ENCODE measurements at regions not wholly inside any gene's neighbourhood (a gene's known extent, or its start where the extent isn't known, plus 50 kb on each side); places are given as distances from the start of the nearest gene placed in this dataset.

DNA sequence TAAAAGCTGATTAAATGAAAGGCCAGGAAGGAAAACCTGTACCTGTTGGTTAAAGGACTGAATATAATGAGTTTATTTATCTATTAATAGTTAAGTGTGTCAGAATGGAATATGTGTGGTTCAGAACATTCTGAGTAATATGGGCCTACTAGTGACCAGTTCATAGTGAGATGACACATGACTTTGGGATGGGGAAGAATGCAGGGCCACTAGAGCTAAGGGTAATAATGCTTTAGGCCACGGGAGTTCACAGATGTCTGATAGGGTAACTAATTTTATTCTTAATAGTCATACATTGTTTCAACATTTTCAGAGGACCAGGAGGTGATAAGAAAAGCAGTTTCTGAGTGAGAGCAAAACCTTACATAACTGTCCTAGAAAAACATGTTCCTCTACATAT, 247.8 kb upstream of the OR4E1 start:
- TF ChIP-seq RAD21 (IDR thresholded peaks at IDR 0.05; ENCODE audit: low read length) (no peak), CTCF (conservative IDR thresholded peaks at IDR 0.05; ENCODE audit: low read depth, low read length) (no peak), ELK1 (IDR thresholded peaks at IDR 0.05; ENCODE audit: borderline replicate concordance, low read depth, low read length) (no peak), RFX5 (IDR thresholded peaks at IDR 0.05; ENCODE audit: low read depth, low read length) (no peak), POLR2A (IDR thresholded peaks at IDR 0.05; ENCODE audit: low read depth, low read length) (no peak), SMC3 (IDR thresholded peaks at IDR 0.05; ENCODE audit: low read depth, low read length) (no peak), FOS (IDR thresholded peaks at IDR 0.05; ENCODE audit: low read depth, low read length) (no peak), RCOR1 (IDR thresholded peaks at IDR 0.05; ENCODE audit: insufficient replicate concordance, low read length) (no peak)
- TF ChIP-seq, protein P1, sequence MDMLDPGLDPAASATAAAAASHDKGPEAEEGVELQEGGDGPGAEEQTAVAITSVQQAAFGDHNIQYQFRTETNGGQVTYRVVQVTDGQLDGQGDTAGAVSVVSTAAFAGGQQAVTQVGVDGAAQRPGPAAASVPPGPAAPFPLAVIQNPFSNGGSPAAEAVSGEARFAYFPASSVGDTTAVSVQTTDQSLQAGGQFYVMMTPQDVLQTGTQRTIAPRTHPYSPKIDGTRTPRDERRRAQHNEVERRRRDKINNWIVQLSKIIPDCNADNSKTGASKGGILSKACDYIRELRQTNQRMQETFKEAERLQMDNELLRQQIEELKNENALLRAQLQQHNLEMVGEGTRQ (IDR thresholded peaks at IDR 0.05; ENCODE audit: low read depth, low read length): no peak

All from IMR-90 (cell line).